NT2/D1 (cell line): ENCODE measurements at regions not wholly inside any gene's neighbourhood (a gene's known extent, or its start where the extent isn't known, plus 50 kb on each side); places are given as distances from the start of the nearest gene placed in this dataset.
"Not testable (repeated sequence)": the region's sequence is repeated elsewhere in the genome, so short reads cannot be mapped to it uniquely, and the experiment has no call there.

Source experiments
- SUZ12 ChIP-seq: IDR thresholded peaks from 2 replicates; pipeline ENCODE4 v1.6.1; 2011; ENCODE audit not compliant: insufficient read length, insufficient read depth; ENCODE audit errors: extremely low read depth
- ZNF274 ChIP-seq: IDR thresholded peaks from 2 replicates; pipeline ENCODE4 v1.6.1; 2011; ENCODE audit warnings: mild to moderate bottlenecking, low read depth, low read length

DNA sequence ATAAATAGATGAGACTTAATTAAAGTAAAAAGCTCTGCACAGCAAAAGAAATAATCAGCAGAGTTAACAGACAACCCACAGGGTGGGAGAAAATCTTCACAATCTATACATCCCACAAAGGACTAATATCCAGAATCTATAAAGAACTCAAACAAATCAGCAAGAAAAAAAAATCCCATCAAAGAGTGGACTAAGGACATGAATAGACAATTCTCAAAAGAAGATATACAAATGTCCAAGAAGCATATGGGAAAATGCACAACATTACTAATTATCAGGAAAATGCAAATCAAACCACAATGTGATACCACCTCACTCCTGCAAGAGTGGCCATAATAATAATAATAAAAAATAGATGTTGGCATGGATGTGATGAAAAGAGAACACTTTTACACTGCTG is 96.6 kb downstream of the IRX5 start:
- not testable (repeated sequence) for TF ChIP-seq ZNF274, SUZ12
